Muscle of arm (tissue), 1 donor: ENCODE measurements at regions not wholly inside any gene's neighbourhood (a gene's known extent, or its start where the extent isn't known, plus 50 kb on each side); places are given as distances from the start of the nearest gene placed in this dataset.
A peak's percentile ranks its signal among the peaks of the same experiment; 100 is the strongest.

Experiments
- DNase-seq: peaks from one replicate; pipeline ENCODE4 v3.0.0-alpha.2; 2013

GRCh38 chr12:85681333-85681732, 154.9 kb downstream of the RASSF9 start:
- no peak for DNase-seq

- DNase-seq: no peak
These were observed 153.2 kb downstream of the RASSF9 start for GRCh38 chr12:85683051-85683450.

- no peak for DNase-seq
These were observed 147.4 kb downstream of the RASSF9 start for GRCh38 chr12:85688837-85689236.

- no peak for DNase-seq
These were observed 146.1 kb downstream of the RASSF9 start for GRCh38 chr12:85690146-85690545.

- no peak for DNase-seq
These were observed 143.0 kb downstream of the RASSF9 start for GRCh38 chr12:85693093-85693665.

- no peak for DNase-seq
These were observed 141.0 kb downstream of the RASSF9 start for GRCh38 chr12:85695097-85695715.

- DNase-seq: no peak
These were observed 139.2 kb downstream of the RASSF9 start for GRCh38 chr12:85697003-85697402.

- DNase-seq: no peak
These were observed 137.3 kb downstream of the RASSF9 start for GRCh38 chr12:85698937-85699336.

- DNase-seq: no peak
These were observed 127.4 kb downstream of the RASSF9 start for GRCh38 chr12:85708775-85709174.

- DNase-seq: no peak
These were observed 124.3 kb downstream of the RASSF9 start for GRCh38 chr12:85711735-85712390.

GRCh38 chr12:85713373-85713772, 122.8 kb downstream of the RASSF9 start:
- peak; percentile 68 for DNase-seq

- no peak for DNase-seq
These were observed 121.8 kb downstream of the RASSF9 start for GRCh38 chr12:85714425-85714824.

- no peak for DNase-seq
These were observed 115.7 kb downstream of the RASSF9 start for GRCh38 chr12:85720308-85721033.

GRCh38 chr12:85725991-85726390, 110.2 kb downstream of the RASSF9 start:
- DNase-seq: no peak

- DNase-seq: no peak
These were observed 102.9 kb downstream of the RASSF9 start for GRCh38 chr12:85733221-85733840.

- DNase-seq: no peak
These were observed 102.2 kb downstream of the RASSF9 start for GRCh38 chr12:85733984-85734383.

GRCh38 chr12:85740186-85740585, 96.0 kb downstream of the RASSF9 start:
- DNase-seq: peak; percentile 57

- peak; percentile 10 for DNase-seq
These were observed 95.2 kb downstream of the RASSF9 start for GRCh38 chr12:85741046-85741445.

GRCh38 chr12:85747941-85748495, 88.2 kb downstream of the RASSF9 start:
- DNase-seq: peak; percentile 4
